ENCODE measurements at regions not wholly inside any gene's neighbourhood (a gene's known extent, or its start where the extent isn't known, plus 50 kb on each side); places are given as distances from the start of the nearest gene placed in this dataset.
"Not testable (repeated sequence)": the region's sequence is repeated elsewhere in the genome, so short reads cannot be mapped to it uniquely, and the experiment has no call there.

DNA sequence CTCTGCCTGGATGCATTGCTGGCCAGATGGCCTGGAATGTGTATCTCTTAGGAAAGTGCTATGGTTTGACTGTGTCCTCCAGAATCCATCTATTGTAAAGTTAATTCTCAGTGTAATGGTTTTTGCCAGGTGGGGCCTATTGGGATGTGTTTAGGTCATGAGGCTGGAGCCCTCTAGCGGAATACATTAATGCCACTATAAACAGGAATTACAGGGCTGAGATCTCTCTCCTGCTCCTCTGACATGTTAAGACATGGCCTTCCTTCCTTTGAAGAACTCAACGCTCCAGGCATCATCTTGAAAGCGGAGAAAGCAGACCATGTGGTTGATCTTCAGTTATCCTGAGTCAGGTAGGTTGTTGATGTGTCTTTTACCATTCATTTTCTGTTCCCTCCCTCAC is 276.4 kb downstream of the RPIA start:
- Histone ChIP-seq H3K4me3 (no peak overlapping the region), H3K9me3 (no peaks in the 10 kb centered on the region), H3K4me1 (no peaks in the 10 kb centered on the region), H3K27me3 (no peaks in the 10 kb centered on the region), H3K27ac (replicated peaks in 1 of 4) (no peak overlapping the region), H3K36me3 (no peaks in the 10 kb centered on the region)
- intact Hi-C loops (cut with DNase I): no loop called here
- TF ChIP-seq POLR2A (IDR thresholded peaks at IDR 0.05; ENCODE audit: low read depth): no peak
- TF ChIP-seq EP300 (IDR thresholded peaks at IDR 0.05): no peak
- TF ChIP-seq, protein P1, sequence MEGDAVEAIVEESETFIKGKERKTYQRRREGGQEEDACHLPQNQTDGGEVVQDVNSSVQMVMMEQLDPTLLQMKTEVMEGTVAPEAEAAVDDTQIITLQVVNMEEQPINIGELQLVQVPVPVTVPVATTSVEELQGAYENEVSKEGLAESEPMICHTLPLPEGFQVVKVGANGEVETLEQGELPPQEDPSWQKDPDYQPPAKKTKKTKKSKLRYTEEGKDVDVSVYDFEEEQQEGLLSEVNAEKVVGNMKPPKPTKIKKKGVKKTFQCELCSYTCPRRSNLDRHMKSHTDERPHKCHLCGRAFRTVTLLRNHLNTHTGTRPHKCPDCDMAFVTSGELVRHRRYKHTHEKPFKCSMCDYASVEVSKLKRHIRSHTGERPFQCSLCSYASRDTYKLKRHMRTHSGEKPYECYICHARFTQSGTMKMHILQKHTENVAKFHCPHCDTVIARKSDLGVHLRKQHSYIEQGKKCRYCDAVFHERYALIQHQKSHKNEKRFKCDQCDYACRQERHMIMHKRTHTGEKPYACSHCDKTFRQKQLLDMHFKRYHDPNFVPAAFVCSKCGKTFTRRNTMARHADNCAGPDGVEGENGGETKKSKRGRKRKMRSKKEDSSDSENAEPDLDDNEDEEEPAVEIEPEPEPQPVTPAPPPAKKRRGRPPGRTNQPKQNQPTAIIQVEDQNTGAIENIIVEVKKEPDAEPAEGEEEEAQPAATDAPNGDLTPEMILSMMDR (IDR thresholded peaks at IDR 0.05): no peak
- TF ChIP-seq POLR2AphosphoS5 (IDR thresholded peaks at IDR 0.05): no peak
- 73% methylated on average over 3 of the region's 3 CpGs for WGBS
- DNase-seq (ENCODE audit: extremely low spot score): no peak

DNA sequence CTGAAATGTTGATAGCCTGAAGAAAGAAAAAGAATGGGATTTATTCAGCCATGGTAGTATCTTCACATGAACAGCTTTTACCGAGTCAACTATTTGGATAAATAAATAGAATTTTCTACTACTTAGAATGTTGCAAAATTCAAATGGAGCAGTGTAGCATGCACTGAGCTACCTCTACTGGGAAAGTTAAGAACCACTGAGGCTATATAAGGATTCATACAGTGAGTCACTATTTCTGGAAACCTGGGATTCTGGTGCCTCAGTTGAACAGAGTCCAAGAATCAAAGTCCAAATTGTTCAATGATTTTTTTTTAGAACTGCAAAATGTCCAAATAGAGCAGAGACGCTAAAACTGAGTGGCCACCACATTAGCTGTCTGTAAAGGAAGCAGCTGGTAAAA is 286.5 kb downstream of the RPIA start:
- DNase-seq (ENCODE audit: extremely low spot score); intact Hi-C loops (cut with DNase I); H3K27me3 ChIP-seq; H3K36me3 ChIP-seq; H3K9me3 ChIP-seq; H3K27ac ChIP-seq (replicated peaks in 1 of 4); H3K4me3 ChIP-seq; H3K4me1 ChIP-seq: not testable (repeated sequence)
- WGBS: 38% methylated on average over 1 of the region's 2 CpGs

DNA sequence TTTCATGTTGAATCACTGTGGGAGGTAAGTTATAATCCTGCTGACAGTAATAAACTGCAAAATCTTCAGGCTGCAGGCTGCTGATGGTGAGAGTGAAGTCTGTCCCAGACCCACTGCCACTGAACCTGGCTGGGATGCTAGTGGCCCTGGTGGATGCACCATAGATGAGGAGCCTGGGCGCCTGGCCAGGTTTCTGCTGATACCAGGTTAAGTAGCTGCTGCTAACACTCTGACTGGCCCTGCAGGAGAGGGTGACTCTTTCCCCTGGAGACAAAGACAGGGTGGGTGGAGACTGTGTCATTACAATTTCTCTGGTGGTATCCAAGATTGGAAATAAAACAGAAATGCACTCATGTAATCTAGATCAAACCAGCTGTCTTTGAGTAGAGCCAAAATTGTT is 287.0 kb downstream of the RPIA start:
- H3K4me3 ChIP-seq; H3K27ac ChIP-seq (replicated peaks in 1 of 4); H3K9me3 ChIP-seq; H3K27me3 ChIP-seq; DNase-seq (ENCODE audit: extremely low spot score); H3K4me1 ChIP-seq; H3K36me3 ChIP-seq; intact Hi-C loops (cut with DNase I): not testable (repeated sequence)
- WGBS: 71% methylated on average over 1 of the region's 1 CpG

DNA sequence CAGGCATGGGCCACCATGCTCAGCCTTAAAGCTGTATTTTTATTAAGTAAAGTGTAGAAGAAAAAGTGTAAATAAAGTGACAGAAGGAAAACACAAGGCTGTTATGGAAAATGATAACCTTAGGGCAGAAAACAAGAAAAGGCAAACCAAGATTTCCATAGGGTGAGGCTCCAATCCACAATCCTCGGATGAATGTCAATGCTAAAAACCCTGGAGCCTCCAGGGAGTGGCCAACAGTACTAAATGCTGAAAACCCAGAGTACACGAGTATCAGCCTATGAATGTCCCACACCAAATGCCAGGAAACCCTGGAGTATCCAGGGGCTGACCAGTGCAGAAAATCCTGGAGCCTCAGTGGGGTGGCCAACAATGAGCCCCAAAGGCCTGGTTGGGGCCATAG is 292.6 kb downstream of the RPIA start:
- H3K4me1 ChIP-seq; DNase-seq (ENCODE audit: extremely low spot score); H3K4me3 ChIP-seq; H3K27me3 ChIP-seq; H3K27ac ChIP-seq (replicated peaks in 1 of 4); H3K36me3 ChIP-seq; H3K9me3 ChIP-seq; intact Hi-C loops (cut with DNase I): not testable (repeated sequence)
- 86% methylated on average over 2 of the region's 2 CpGs for WGBS

DNA sequence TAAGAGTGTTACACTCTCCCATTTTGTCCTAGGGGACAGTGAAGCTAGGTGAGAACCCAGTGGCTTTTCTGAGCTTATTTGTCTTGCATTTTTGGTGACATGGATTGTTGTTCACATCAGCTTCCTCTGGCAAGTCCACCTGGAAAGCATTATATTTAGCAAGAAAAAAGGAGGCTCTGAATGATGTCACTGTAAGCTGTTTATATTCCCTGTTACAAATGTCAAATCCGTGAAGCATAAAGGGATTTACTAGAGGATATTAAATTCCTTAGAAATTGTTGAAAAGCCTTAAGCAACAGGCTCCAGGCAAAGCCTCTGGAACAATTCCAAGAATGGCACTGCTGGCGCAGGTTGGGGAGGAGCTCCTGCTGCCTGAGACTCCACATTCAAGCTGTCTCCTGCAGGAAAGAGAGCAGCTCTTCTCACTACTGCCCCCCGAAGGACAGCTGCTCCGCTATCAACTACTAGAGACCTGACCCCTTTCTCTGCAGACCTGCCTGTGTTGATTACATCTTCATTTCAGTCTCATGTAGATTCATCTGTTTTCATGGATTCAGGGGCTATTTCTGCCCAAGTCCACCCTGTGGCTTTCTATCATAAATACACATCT is 295.4 kb downstream of the RPIA start:
- H3K36me3 ChIP-seq; H3K9me3 ChIP-seq; intact Hi-C loops (cut with DNase I); H3K27me3 ChIP-seq; H3K4me3 ChIP-seq; DNase-seq (ENCODE audit: extremely low spot score); H3K27ac ChIP-seq (replicated peaks in 1 of 4); H3K4me1 ChIP-seq: not testable (repeated sequence)
- WGBS: 7% methylated on average over 3 of the region's 4 CpGs

DNA sequence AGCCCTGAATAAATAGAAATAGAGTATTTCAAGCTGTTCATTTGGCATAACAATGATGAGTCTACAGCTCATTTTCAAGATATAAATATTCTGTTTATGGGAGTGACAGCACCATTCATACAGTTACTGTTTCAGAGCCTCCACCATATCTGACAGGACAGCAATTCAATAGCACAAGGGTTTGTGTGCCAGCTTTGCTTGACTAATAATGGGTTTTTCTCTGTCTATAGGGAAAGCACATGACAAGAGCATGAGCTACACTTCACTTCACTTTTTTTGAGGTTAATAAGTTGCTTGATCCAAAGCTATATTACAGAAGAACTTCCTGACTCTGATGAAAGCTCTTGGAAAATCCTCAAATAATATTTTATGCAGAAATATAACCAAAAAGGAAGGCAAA is 297.1 kb downstream of the RPIA start:
- intact Hi-C loops (cut with DNase I); H3K4me3 ChIP-seq; H3K9me3 ChIP-seq; H3K27ac ChIP-seq (replicated peaks in 1 of 4); H3K36me3 ChIP-seq; H3K4me1 ChIP-seq; DNase-seq (ENCODE audit: extremely low spot score); H3K27me3 ChIP-seq: not testable (repeated sequence)

DNA sequence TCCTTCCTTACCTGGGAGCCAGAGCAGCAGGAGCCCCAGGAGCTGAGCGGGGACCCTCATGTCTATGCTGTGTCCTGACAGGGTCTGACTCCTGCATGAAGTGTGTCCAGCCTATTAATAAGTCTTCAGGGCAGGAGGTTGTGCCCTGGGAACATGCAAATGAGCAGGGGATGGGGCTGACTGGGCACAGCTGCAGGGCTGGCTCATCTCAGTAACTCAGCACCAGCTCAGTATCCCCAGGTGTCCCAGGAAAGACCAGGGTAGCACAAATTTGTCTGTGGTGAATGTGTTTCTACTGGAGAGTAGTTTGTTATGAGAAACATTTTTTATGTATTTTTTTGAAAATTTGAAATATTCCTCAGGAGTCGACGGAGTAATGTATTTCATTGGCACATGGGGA is 301.3 kb downstream of the RPIA start:
- H3K27me3 ChIP-seq; DNase-seq (ENCODE audit: extremely low spot score); H3K4me3 ChIP-seq; intact Hi-C loops (cut with DNase I); H3K9me3 ChIP-seq; H3K27ac ChIP-seq (replicated peaks in 1 of 4); H3K4me1 ChIP-seq; H3K36me3 ChIP-seq: not testable (repeated sequence)
- WGBS: 83% methylated on average over 3 of the region's 3 CpGs

DNA sequence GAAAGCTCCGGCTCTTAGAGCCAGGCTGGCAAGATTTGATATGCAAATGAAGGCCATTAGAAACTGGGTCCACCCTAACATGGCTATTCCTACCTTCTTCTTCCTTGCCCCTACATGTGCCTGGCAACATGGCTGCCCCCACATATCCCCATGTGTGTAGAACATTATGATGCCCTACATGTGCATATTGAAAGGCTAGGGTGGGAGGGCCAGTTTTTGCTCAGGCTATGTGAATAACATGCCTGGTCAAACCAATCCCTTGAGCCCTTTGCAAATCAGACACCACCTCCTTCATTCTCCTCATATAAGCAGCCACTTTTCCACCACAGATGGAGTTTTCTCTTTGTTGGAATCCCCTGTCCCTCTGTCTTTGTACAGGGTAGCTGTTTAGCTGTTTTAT is 303.4 kb downstream of the RPIA start:
- H3K27me3 ChIP-seq; H3K27ac ChIP-seq (replicated peaks in 1 of 4); H3K36me3 ChIP-seq; H3K9me3 ChIP-seq; H3K4me3 ChIP-seq; H3K4me1 ChIP-seq; intact Hi-C loops (cut with DNase I); DNase-seq (ENCODE audit: extremely low spot score): not testable (repeated sequence)
- no CpG with 5 or more reads among the region's 1 CpG for WGBS

DNA sequence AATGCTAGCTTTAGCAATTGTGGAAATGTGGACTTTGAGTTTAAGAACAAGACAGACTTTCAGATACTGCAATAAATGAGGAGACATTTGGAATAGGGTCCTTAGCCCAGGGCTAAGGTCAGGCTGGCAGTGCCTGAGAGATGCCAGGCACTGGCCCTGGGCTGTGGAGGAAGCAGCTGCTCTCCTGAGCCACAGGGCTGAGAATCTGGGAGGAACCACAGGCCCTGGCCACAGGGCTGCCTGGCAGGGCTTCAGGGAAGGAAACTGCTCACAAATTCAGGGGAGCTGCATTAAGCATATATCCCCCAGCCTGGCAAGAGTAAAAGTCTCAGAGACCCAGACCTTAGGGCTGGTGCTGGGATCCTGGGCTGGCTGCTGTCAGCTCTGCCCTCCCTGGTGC is 305.1 kb downstream of the RPIA start:
- H3K27ac ChIP-seq (replicated peaks in 1 of 4); H3K4me3 ChIP-seq; H3K36me3 ChIP-seq; H3K4me1 ChIP-seq; H3K27me3 ChIP-seq; intact Hi-C loops (cut with DNase I); DNase-seq (ENCODE audit: extremely low spot score); H3K9me3 ChIP-seq: not testable (repeated sequence)
